ENCODE measurements at regions not wholly inside any gene's neighbourhood (a gene's known extent, or its start where the extent isn't known, plus 50 kb on each side); places are given as distances from the start of the nearest gene placed in this dataset.
"Not testable (repeated sequence)": the region's sequence is repeated elsewhere in the genome, so short reads cannot be mapped to it uniquely, and the experiment has no call there.

GRCh38 chr12:111149299-111149698 lies 219.6 kb downstream of the PHETA1 start:
- no peak for DNase-seq

DNA sequence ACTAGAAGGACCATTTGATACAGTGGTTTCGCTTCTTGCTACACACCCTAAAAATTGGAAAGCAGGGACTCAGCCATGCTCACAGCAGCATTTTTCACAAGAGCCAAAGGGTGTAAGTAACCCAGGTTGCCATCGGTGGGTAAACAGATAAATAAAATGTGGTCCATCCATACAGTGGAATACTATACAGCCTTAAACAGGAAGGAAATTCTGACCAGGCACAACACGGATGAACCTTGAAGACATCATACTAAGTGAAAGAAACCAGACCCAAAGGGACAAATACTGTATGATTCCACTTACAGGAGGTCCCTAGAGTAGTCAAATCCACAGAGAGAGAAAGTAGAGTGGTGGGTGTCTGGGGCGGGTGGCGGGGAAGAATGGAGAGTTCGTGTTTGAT lies 220.9 kb downstream of the PHETA1 start:
- DNase-seq = no peak

DNA sequence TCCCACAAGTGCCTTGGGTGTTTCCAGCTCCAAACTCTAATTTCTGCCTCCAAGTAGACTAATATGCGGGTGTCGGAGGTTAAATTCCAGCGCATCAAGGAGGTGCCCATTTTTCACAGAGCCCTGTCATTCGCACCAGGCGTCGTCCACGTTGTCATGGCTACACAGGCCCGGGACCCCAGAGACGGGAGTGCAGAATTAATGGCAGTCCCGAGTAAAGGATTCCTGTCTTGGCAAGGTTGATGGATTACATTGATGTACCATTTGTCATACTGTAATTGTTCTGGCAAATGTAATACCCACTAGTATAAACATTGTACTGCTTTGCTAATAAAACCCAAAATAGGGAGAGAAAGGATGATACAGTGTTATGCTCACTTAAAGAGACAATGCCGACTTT lies 222.9 kb upstream of the MYL2 start:
- DNase-seq = no peak

DNA sequence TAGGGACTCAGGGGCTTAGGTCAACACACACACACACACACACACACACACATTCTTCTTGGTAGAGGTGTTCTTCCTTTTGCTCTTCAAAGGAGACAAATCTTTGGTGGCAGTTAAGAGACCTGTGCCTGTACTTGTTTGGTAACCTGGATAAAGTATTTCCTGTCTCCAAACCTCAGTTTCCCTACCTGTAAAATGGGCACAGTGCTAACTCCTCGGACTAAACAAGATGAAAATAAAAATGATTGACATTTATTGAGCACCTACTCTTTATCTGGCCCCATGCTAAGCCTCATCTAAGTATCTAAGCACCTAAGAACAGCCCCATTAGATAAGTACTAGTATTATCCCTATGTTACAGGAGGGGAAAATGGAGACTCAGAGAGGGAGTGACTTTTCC lies 220.8 kb upstream of the MYL2 start:
- DNase-seq = no peak

GRCh38 chr12:111138016-111138415 lies 217.6 kb upstream of the MYL2 start:
- no peak for DNase-seq

GRCh38 chr12:111135293-111135832 lies 215.0 kb upstream of the MYL2 start:
- DNase-seq = no peak

DNA sequence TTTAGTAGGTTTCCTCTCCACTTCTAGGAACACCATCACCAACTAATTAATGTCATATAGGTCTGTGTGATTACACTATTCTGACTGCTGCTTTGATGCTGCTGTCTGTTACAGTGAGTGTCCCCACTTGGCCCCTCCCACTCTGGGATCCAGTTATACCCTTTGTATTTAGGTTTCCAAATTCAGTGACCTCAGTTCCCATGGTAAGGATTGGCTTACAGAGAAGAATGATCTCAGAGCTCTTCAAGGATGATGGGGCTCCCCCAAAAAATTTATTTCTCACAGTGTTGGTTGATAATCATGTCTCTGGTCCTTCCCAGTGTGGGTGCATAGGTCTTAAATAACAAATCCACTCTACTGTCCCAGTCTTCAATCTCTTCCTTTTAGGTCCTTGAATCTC lies 210.0 kb upstream of the MYL2 start:
- no peak for DNase-seq

DNA sequence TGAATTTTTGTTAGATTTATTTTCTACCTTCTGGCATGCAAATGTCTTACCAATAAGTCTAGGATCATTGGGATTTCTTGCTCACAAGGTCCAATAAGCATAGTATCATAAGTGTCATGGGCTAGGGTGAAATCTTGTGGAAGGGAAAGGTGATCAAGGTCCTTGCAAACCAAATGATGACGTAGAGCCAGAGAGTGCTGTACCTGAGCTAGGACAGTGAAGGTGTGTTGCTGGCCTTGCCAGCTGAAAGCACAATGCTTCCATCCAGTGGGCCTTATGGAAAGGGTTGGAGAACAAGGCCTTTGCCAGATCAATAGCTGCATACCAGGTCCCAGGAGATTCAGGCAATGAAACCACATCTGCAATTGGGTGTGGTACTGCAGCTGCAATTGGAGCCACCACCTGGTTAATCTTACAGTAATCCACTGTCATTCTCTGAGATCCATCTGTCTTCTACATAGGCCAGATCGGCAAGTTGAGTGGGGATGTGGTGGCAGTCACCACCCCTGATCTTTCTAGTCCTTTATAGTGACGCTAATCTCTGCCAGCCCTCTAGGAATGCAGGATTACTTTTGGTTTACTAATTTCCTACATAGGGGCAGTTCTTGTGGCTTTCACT lies 208.9 kb upstream of the MYL2 start:
- no peak for DNase-seq

GRCh38 chr12:111126331-111126730 lies 206.0 kb upstream of the MYL2 start:
- DNase-seq = no peak

- DNase-seq = no peak
Measured at GRCh38 chr12:111124183-111124582, 203.8 kb upstream of the MYL2 start.

DNA sequence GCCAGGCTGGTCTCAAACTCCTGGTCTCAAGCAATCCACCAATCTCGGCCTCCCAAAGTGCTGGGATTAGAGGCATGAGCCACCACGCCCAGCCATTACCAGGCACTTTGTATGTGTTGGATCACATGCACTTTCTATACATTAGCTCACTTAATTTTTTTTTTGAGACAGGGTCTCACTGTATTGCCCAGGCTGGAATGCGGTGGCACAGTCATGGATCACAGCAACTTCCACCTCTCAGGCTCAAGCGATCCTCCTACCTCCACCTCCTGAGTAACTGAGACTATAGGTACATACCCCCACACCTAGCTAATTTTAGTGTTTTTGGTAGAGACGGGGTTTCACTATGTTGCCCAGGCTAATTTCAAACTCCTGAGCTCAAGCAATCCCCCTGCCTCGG lies 203.0 kb upstream of the MYL2 start:
- DNase-seq = no peak

GRCh38 chr12:111122458-111122878 lies 202.1 kb upstream of the MYL2 start:
- no peak for DNase-seq

DNA sequence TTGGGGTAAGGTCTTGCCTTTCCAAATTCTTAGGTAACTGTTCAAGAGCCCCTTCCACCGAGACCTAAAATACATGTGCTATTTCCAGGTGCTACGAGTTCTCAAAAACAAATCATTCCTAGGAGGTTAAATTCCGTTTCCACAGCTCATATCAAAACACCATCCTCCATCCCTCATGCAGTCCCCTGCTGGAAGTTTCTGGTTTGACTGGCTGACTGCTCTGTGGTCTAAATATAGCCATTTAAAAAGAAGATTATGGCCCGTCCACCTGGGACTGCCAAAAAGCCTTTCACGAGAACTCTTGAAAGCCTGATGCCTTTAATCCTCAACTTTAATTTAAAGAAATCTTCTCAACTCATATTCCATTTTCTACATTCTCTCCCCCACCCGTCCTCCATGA lies 201.5 kb upstream of the MYL2 start:
- no peak for DNase-seq

- no peak for DNase-seq
Measured at GRCh38 chr12:111120578-111120977, 200.2 kb upstream of the MYL2 start.

DNA sequence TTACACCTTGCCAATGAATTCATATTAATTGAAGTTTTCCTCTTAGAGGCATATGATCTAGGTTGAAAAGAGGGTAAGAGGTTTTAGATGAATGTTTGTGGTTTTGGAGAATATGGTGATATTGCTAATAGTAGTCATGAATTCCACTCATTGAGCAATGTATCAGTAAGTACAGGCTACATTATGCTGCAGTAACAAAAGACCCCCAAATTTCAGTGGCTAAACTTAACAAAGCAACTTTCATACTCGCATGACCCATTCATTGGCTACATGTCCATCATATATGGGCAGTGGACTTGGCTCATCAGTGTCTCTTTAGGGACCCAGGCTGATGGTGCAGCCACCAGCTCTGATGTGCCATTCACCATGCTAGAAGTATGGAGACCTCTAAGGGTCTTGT lies 196.6 kb upstream of the MYL2 start:
- DNase-seq = no peak

DNA sequence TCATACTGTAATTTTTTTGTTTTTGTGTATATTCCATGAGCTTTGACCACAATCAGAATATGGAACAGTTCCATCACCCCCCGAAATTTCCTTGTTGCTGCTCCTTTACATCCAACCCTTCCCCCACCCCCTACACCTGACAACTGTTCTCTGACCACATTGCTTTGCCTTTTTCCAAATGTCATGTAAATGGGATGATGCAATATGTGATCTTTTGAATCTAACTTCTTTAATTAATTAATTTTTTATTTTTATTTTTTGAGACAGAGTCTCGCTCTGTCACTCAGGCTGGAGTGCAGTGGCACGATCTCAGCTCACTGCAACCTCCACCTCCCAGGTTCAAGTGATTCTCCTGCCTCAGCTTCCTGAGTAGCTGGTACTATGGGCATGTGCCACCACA lies 192.9 kb upstream of the MYL2 start:
- DNase-seq = not testable (repeated sequence)

DNA sequence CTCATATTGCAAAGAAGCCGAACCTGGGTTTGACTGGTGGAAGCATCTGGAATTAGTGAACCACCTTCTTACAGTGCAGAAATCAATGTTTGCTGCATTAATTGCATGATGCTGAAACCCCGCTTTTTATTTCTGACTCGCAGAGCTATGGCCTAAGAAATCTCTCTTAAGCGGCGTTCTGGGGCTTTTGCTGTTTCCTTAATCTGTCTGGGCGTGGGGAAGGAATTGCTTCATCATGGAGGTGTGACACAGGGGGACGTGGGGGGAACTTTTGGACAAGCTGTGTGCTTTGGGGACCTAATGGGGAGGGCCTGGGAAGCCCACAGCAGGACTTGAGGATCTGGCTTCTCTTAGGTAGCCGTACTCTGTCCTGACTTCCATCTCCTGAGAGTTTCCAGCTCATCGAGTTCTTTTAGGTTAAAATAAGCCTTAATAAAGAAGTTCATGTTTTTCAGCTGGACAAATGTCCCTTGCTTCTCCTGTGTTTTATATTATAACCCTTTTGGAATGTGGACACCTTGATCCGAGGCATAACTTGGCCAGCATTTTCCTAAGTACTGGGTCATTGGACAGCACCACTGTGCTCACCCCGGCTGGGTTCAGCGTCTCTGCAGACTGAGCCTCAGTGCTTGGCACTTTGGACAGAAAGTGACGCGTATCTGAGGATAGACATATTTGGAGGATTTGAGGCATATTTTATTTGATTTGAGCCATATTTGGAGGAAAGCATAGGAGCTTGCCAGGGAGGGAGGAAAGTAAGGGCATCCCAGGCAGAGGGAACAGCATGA lies 192.1 kb upstream of the MYL2 start:
- DNase-seq = no peak

GRCh38 chr12:111111681-111112080 lies 191.3 kb upstream of the MYL2 start:
- DNase-seq = no peak

DNA sequence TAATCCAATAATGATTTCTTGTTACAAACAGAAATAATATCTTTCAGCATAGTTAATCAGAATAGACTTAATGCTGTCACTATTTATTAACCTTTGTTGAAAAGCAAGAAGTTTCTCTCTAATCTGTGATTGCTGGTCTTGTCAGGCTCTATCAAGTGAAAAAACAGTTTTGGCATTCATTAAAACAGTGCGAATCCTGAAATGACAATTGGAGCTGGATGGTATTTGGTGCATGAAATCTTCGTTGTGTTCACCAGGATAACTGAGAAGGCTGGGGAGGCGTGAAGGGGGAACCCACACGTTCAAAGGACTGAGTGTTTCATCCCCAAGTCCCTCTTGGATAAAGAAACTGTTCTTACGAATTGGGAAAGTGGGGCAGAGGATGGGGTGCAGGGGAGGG lies 190.2 kb upstream of the MYL2 start:
- DNase-seq = no peak

DNA sequence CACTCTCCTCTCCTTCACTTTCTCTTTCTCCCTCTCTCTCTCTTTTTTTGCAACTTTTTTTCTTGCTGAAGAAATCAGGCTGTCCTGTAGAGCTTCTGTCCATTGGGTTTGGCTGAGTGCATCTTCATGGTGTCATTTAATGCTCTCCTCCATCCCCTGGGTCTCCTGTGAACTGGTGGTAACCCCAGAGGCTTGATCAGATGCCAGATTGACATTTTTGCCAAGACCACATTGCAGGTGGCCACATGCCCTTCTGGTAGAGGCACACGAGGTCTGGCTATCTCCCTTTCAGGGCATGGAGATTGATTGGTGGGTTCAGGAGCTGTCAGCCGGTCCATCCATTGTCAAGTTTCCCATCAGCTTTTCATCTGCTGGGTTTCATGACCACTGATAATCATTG lies 188.3 kb upstream of the MYL2 start:
- DNase-seq = no peak

DNA sequence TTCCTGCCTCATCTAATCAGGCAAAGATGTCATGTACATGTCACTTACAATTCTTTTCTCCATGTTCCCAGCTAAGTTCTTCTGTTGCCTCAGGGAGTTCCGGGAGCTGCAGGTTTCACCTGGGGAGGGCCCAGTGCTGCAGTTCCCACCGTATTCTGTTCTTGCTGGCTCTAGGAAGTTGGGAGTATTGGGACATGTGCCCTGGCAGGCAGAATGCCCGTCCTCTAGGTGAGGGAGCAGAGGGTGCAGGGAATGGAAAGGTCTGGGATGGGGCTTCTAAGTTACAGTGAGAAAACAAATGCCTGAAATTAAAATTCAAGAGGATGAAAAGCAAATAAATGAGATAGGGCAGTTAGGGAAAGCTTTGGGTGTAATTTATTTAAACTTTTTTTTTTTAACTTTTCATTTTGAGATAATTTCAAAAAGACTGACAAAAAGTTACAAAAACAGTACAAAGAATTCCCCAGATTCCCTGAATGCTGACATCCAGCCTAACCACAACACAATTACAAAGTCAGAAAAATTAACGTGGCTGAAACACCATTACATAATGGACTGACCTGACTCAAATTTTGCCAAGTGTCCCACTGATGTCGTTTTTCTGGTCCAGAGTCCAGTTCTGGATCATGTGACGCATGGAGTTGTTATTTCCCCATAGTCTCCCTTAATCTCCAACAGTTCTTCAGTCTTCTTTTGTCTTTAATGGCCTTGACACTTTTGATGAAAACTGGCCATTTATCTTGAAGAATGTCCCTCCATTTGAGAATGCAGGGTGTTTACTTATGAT lies 187.2 kb upstream of the MYL2 start:
- DNase-seq = no peak

DNA sequence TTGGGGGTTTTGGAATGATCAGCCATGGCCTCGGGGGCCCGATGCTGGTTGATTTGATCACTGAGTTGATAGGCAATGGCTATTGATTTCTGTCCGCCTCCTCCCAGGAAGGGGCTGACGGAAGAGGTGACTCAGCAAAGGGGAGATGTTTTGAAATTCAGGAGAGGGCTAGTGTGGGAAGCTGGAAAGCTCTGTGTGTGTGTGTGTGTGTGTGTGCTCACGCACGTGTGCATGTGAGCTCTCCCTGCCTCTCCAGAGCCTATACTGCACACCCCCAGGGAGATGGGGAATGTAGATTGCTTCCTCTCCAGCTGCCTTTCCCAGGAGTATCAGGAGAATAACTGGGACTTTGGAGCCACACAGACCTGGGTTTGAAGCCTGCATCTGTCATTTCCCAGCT lies 184.9 kb upstream of the MYL2 start:
- no peak for DNase-seq

DNA sequence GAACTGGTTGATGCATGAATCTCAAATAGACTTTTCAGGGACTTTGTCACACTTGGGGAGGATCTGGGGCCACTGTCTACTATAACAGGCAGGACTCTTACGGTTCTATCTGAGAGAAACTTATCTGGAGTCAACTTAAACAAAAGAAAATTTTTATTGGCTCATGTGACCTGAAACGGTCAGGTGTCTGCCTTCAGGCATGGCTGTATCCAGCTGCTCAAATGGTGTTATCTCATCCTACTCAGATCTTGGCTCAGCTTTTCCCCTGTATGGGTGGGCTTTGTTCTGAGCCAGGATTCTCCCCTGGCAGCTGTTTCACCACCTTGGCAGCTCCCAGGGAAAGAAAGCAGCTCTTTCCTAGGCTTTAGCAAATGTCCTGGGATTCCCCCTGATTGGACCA lies 183.2 kb upstream of the MYL2 start:
- no peak for DNase-seq

Measured in NCI-H2029 (cell line).